GM21786 (cell line): ENCODE measurements at regions not wholly inside any gene's neighbourhood (a gene's known extent, or its start where the extent isn't known, plus 50 kb on each side); places are given as distances from the start of the nearest gene placed in this dataset.

Experiments used
- ATAC-seq: cut with Tn5 transposase; IDR thresholded peaks from one replicate; pipeline ENCODE4 v1.9.1; 2021; ENCODE audit not compliant: unreplicated experiment

DNA sequence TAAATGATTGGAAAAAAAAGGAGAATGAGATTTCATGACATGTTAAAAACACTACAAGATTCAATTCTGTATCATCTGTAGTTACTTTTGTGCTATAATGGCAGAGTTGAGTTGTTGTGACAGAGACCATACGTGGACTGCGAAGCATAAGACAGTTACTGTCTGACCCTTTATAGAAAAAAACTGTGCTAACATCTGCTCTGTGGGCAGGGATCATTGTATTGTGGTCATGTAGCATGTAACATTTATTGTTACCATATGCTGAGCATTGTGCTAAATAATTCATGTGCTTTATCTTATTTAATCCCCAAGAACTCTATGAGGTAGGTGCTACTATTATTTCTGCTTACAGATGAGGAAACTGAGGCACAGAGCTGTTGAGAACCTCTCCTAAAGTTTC is 147.3 kb upstream of the HMHB1 start:
- no peak for ATAC-seq

DNA sequence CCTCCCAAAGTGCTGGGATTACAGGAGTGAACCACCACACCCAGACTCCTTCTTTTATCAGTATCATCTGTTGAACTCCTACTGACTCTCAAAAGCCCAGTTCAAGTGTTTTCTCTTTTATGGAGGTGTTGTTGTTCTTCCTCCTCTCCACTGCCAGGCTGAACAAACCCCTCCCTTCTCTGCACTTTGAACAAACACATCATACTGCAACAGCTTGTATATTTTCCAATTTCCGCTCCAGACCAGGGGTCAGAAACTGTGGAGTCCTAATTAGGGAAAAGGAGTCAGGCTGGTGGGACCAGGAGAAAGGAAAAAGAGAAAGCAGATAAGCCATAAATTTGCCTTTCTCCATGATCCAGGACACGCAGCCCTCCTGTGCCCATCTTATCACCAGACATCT is 148.1 kb upstream of the HMHB1 start:
- no peak for ATAC-seq

DNA sequence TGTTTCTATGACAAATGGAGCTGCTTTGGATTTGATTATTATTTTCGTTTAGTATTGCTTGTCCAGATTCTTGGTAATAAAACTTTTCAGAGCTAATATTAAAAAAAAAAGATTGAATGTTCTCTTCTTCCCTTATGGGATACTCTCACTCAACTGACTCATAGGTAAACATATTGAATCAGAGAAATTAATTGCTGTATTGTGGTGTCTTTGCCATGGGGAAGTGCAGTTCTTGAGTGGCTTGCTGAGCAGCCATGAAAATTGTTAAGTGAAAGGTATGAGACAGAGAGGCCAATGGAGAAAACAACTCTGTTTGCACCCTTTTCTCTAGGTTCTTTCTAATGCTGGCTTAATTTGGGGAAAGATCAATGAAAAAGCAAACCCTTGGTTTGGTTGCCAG is 149.9 kb upstream of the HMHB1 start:
- ATAC-seq: no peak

DNA sequence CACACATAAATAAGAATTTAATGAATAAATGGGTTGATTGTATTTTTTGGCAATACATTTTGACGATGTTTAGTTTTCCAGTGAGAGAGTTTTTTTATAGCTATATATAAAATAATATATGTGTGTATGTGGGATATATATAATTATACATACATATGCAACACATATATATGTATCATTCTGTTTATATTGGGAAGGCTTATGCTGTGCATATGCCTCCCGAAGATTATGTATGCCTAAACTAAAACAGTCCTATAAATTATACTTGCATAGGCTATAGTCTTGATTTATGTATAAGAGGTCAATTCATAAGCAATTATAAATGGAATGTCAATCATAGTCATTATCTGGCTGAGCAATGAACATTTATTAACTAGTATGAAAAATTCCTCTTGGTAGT is 151.3 kb upstream of the HMHB1 start:
- ATAC-seq: no peak

DNA sequence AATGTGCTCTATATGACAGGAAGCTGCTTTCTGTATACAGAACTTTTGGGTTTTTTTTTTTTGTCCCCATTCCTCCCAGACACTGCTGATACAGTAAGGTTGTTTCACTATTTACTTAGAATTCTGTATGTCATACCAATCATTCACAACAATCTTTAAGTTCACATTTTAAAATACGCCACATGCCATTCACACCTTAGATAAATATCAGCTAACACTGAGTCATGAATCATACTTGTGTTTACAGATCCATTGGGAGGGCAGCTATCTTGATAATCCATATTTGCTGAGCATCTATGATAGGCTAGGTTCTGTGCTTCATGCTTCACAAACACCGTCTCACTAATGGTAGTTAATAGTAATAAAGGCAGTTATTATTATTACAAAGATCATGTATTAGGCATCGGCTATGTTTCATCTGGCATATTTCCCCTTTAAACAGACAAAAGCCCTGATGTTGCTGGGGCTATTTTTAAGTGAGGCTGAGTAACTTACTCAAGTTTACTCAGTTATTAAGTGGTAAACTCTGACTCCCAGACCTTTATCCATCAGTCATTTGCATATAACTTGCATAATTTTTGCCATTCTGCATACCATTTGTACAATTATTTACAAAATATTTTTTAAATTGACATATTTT is 152.2 kb upstream of the HMHB1 start:
- ATAC-seq: no peak

DNA sequence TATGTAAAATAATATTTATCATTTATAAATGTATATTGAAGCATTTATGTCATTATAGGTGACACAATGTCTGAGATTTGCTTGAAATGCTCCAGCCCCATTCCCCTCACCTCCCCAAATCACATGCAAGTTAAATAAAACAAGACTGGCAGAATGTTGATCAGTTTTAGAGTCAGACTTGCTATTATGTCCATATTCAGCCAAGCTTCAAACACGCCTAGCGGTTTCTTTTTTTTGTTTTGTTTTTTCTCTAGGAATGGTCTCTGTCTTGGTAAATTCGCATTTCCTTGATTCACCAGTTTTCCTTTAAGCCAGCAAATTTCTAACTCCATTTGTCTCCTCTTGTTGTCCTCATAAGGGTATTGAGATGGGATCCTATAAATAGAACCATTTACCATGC is 153.0 kb upstream of the HMHB1 start:
- ATAC-seq: no peak

DNA sequence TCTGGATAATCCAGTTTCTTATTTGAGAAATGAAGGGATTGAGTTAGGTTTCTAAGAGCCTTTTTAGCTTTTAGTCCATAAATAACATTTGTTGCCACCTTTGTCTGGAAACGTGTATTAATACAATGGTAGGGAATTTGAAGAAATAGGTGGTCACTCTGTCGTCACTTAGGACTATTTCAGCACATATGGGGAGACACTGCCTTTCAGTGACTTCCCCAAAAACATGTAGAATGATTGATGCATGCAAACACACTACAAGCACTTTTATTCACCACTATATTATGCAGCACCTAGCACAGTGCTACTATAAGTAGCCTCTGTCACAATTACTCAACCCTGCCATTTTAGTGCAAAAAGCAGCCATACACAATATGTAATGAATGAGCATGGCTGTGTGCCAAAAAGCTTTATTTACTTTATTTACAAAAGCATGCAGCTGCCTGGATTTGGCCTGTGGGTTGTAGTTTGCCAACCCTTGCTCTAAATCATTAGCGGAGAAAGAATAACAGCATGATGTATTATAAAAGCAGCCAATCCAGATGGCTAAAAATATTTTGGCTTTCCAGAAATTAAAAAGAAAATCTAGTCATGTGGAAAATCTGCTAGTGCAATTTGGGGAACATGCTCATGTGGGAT is 154.2 kb upstream of the HMHB1 start:
- no peak for ATAC-seq

DNA sequence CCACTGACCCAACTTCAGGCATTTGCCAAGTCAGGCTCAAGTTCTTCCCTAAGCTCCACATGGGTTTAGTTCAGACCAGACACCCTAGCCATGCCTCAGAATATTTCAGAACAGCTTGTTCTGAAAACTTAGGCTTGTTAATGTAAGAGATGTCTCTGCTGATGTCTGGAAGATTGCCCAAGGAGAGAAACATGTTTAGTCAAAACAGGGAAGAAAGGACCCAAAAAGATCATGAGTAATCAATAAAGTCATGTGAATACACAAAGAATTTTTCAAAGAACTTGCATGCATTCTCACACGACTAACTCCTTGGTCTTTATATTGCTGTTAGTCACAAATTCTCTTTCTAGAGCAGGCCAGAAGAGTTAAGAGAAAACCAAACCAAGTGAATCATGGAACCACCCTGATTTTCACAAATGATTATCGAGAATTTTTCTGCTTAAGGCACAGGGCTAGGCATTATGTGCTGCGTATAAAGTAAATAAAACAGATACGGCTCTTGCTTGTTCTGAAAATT is 158.1 kb upstream of the HMHB1 start:
- ATAC-seq: no peak

DNA sequence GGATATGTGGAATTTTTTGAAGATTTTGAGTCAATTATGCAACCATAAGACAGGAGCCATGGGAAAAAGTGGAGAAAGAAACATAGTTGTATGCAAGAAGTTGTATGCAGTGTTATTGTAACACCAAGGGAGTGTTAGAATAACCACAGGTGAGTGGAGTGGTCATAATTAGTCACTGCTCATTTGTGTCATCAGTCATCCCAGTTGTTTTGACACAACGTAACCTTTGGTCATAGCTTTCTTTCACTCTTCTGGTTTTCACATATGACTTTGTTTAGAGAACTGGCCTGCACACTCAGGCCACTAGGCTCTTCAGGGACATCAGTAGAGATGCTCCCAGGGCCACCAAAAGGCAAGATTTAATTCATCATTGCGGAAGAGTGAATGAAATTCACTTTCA is 158.7 kb upstream of the HMHB1 start:
- ATAC-seq: no peak

DNA sequence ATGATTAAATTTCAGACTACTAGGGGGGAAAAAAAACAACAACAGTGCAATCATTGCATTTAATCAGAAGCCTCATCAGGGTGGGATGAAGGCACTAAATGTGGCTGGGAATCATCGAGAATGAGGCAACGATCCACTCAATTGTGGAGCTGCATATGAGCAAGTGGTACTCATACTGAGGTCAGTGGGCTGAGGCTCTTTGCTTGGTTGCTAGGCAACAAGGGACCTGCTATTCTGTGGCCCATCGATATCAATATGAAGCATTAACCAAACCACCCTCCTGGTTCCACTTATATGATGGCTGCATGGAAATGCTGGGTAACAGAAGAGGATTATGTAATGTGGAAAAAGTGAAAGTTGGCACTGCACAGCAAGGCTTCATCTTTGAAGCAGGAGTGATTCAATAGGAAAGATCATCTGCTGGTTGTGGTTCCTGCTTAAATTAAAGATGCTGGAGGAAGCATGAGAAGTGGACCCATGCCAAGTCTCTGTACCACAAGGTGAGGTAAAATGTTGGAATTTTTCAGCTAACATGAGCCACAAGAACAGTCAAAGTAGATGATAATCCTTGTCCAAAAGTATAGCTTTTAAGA is 159.8 kb upstream of the HMHB1 start:
- ATAC-seq: no peak

DNA sequence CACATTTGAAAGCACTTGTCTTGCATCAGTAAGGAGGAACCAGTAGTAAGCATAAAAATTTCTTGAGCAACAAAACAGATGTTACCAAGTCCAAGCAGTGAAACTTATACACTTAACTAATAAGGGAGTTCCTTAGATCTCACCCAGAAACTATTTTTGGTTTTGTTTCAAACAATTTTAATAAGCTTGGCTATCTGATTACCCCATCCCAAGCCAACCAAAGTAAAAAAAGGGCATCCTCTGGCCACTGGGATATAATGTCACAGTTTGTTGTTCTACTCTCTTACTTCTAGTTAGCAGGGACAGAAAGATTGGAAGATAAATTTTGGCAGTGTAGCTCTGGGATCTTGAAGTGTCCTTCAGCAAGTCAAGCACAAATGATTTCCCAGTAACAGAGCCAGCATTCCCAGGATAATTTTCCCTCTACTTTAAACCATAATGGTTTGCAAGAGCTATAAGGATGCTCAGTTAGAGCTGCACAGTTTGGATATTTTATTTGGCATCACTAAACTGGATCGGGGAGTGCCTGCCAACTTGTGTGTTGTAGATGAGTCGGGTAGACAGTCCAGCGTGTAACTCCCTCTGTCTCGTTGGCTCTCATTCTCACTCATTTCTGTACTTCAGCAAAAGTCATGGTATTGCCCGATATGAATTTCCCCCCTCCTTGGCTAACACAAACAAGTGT is 161.9 kb upstream of the HMHB1 start:
- ATAC-seq: no peak

DNA sequence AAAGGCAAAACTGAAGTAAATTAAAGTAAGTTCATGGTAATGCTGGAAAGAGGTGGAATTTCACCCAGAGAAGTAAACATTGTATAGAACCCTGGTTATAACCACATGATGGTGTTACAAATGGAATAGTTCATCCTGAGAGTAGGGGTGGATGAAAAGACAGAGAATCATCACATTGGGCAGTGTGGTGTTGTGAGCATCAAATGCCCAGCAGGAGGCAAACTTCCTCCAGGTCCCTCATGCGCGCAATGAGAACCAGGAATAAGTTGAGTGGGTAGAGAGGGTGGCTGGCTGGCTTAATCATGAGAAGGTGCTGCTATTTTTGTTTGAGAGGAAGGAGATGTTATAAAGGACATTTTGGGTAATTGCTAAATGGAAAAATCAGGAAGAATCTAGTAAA is 163.3 kb upstream of the HMHB1 start:
- no peak for ATAC-seq

DNA sequence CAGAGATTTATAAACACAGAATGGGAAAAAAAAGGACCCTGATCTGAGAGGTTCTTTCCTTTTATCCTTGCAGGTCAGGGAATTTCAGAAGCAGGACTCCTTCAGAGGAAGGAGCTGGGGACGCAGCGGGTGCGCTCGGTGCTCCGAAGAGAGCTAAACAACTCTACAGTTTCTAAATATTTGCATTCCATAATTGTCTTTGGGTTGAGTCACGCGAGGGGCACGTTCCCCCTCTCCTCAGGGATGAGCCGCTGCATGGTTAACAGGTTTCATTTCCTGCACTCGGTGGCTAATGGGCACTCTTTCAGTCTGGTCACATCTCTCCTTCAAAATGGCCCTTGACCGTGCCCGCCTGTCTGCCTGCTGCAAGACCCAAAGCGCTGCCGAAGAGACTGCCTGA is 165.0 kb upstream of the HMHB1 start:
- ATAC-seq: no peak

DNA sequence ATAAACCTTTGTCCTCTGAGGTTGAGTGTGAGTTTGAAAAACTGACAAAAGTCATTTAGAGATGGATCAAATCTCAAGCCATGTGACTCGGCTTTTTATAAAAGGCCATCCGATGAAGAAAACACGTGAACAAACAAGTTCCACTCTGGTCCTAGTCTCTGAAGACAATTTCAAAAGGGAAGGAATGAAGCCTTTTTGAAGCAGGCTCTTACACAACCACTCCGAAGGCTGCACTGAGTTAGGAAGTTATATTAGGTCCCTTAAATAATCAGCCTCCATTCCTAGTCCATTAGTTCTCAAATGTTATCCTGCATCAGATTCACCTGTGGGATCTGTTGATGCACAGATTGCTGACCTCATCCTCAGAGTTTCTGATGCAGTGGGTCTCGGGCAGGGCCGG is 166.6 kb upstream of the HMHB1 start:
- no peak for ATAC-seq

DNA sequence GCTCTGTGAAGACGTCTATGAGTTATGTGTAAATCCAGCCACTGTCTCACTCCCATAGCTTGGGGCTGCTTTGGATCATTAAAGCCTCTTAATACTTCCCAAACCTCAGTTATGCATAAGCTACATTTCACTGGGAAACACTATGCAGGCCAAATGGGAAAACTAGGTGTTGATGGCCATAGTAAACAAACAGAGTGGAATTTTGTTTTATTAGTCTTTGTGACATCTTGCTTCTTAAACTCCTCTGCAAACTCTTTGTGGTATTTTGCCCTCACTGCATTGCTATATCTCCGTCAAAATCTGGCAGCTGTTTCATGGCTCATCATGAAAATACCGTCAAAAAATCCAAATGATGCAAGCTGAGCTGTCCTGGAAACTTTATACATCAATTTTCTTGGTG is 167.2 kb upstream of the HMHB1 start:
- ATAC-seq: no peak

DNA sequence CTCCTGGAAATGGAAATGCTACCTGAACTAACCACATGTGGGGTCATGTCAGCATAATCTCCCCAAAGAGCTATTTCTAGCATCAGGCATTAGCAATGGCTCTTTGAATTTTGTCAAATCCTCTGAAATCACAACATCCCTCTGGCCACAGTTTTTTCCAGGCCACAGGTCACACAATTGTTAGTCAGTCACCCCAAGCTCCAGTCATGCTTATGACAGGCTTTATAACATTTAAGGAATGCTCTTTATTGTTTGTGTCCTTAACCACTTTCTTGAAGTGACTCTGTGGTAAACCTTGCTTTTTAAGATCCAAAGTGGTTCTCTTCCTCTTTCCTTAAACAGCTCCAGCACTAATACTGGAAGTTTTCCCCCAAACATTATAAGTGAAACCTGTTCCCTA is 169.2 kb upstream of the HMHB1 start:
- ATAC-seq: no peak

DNA sequence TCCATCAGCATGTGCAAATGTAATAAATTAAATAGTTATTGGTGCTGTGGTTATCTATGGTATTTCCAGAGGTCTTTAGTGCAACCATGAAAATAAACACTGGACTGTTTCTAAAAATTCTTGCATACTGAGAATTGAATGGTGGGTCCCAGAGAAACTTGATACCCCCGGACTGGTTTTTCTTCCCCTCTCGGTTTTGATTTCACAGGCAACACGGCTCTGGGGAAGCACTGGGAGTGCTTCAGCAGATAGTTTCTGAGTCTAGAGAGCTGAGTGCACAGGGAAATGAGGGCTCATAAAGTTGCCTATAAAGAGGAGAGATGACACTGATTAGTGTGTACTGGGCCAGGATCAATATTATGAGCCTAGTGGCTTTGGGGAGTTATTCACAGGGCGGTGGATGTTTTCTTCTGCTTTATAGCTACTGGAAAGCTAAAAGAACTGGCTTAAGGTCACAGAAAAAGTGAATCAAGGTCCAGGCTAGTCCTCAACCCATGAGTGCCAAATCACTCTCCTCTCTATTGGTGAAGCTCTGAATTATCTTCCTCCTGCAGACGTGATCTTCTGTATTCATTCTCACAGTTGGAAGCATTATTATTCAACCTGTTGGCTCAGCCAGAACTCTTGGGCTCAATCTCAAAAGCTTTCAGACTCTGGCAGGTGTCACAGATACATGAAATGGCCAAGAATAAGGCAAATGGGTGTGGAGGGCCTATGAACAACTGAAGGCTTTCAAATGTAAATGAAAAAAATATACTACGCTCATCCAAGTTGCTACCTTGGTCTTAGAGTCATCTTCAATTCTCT is 170.2 kb upstream of the HMHB1 start:
- ATAC-seq: peak; percentile 77

DNA sequence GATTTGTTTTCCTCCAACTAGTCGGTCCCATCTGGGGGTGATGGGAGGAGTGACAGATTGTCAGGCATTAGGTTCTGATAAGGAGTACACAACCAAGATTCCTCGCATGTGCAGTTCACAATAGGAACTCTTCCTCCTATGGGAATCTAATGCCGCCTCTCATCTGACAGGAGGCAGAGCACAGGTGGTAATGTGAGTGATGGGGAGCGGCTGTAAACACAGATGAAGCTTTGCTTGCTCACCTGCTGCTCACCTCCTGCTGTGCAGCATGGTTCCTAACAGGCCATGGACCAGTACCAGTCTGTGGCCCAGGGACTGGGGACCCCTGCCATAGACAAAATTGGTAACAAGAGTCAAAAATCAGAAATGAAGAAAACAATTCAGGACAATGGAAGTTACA is 173.3 kb upstream of the HMHB1 start:
- ATAC-seq: no peak

DNA sequence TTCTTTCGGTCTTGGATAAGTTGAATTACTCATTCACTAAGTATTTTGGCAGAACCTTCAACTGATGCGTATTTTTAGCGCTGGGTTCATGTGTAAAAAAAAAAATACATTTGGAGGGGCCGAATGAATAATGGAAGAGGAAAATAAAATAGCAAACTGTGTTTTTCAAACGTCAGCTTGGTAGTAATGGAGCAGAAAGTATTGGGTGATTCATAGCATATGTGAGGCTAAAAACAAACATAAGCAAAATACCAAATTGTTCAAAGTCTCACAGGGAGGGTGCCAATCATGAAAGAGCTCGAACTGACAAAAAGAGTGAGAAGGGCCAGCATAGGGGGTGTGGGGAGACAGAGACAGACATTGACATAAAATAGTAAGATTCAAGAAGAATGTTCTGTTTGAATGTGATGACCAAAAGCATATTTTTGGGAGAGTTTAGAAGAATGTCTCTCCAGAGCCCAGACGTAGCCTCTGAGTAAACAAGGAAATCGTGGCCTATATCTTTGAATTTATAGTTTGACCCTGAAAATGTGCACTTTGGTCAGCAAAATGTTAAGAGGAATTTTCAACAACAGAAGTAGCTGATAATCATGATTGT is 174.9 kb upstream of the HMHB1 start:
- ATAC-seq: no peak

DNA sequence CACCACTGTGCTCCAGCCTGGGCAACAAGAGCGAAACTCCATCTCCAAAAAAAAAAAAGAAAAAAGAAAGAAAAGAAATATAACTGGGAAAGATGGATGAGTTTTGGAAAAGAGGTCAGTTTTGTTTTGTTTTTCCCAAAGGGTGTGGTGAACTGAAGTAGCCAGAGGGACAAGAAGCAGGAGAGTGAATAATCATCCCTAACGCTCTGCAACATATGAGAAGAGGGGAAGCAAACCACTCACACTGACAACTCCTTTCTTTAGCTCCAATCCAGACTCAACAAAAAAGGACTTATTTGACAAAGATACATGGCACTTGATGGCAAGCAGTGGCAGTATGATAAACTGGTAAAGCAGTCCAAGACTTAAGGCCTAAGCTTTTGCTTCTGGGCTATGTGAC is 176.1 kb upstream of the HMHB1 start:
- no peak for ATAC-seq
